H9 (cell line): ENCODE measurements at regions not wholly inside any gene's neighbourhood (a gene's known extent, or its start where the extent isn't known, plus 50 kb on each side); places are given as distances from the start of the nearest gene placed in this dataset.

ENCODE experiments used
- DNase-seq: peaks from one replicate; pipeline ENCODE4 v3.0.0-alpha.2; 2017
- H2AFZ ChIP-seq: one replicate; pipeline ENCODE4 v1.6.1; 2013; ENCODE audit warnings: mild to moderate bottlenecking, low read length, control low read depth, moderate library complexity
- H2AK5ac ChIP-seq: 2 replicates; pipeline ENCODE4 v1.6.1; 2013; ENCODE audit warnings: low read length, control low read depth, mixed read lengths; ENCODE audit not compliant: insufficient read length
- H2BK120ac ChIP-seq: one replicate; pipeline ENCODE4 v1.6.1; 2013; ENCODE audit warnings: low read depth, mild to moderate bottlenecking, low read length, control low read depth, inconsistent platforms; ENCODE audit not compliant: poor library complexity, severe bottlenecking
- H2BK12ac ChIP-seq: 2 replicates; pipeline ENCODE4 v1.6.1; 2013; ENCODE audit warnings: low read length, control low read depth, mixed read lengths, low read depth; ENCODE audit not compliant: insufficient read length
- H2BK15ac ChIP-seq: 2 replicates; pipeline ENCODE4 v1.6.1; 2013; ENCODE audit warnings: low read depth, low read length, control low read depth
- H2BK20ac ChIP-seq: one replicate; pipeline ENCODE4 v1.6.1; 2013; ENCODE audit warnings: low read depth, mild to moderate bottlenecking, low read length, control low read depth, inconsistent platforms; ENCODE audit not compliant: poor library complexity, severe bottlenecking
- H2BK5ac ChIP-seq: 2 replicates; pipeline ENCODE4 v1.6.1; 2013; ENCODE audit warnings: low read length, control low read depth, mixed read lengths; ENCODE audit not compliant: insufficient read length
- H3K14ac ChIP-seq: 2 replicates; pipeline ENCODE4 v1.6.1; 2013; ENCODE audit warnings: low read length, control low read depth; ENCODE audit not compliant: insufficient read depth
- H3K18ac ChIP-seq: 2 replicates; pipeline ENCODE4 v1.6.1; 2013; ENCODE audit warnings: low read depth, mild to moderate bottlenecking, mixed read lengths, low read length, control low read depth; ENCODE audit not compliant: insufficient read length
- H3K23ac ChIP-seq: 2 replicates; pipeline ENCODE4 v1.6.1; 2013; ENCODE audit warnings: low read length, control low read depth, mixed read lengths, low read depth; ENCODE audit not compliant: insufficient read length
- H3K23me2 ChIP-seq: 2 replicates; pipeline ENCODE4 v1.6.1; 2013; ENCODE audit warnings: low read depth, mild to moderate bottlenecking, mixed read lengths, low read length, control low read depth; ENCODE audit not compliant: insufficient read length, poor library complexity, severe bottlenecking
- H3K27ac ChIP-seq: 2 replicates; pipeline ENCODE4 v1.5.1; 2013; ENCODE audit warnings: low read length, control low read depth, mixed read lengths, low read depth; ENCODE audit not compliant: insufficient read length
- H3K27me3 ChIP-seq: 2 replicates; pipeline ENCODE4 v1.6.1; 2013; ENCODE audit warnings: low read length, control low read depth, inconsistent platforms; ENCODE audit not compliant: insufficient read depth
- H3K4ac ChIP-seq: 2 replicates; pipeline ENCODE4 v1.6.1; 2013; ENCODE audit warnings: low read depth, mild to moderate bottlenecking, control low read depth, inconsistent platforms, low read length, moderate library complexity
- H3K4me1 ChIP-seq: 2 replicates; pipeline ENCODE4 v1.6.1; 2013; ENCODE audit warnings: low read length, control low read depth, inconsistent platforms; ENCODE audit not compliant: insufficient read depth
- H3K4me2 ChIP-seq: 2 replicates; pipeline ENCODE4 v1.6.1; 2013; ENCODE audit warnings: low read length, control low read depth, mixed read lengths; ENCODE audit not compliant: insufficient read length, insufficient read depth
- H3K56ac ChIP-seq: 2 replicates; pipeline ENCODE4 v1.6.1; 2013; ENCODE audit warnings: low read depth, mild to moderate bottlenecking, mixed read lengths, low read length, control low read depth; ENCODE audit not compliant: insufficient read length
- H3K79me1 ChIP-seq: 2 replicates; pipeline ENCODE4 v1.6.1; 2013; ENCODE audit warnings: low read depth, mild to moderate bottlenecking, moderate library complexity, low read length, control low read depth, inconsistent platforms; ENCODE audit not compliant: insufficient read depth, poor library complexity, severe bottlenecking
- H3K79me2 ChIP-seq: 2 replicates; pipeline ENCODE4 v1.6.1; 2013; ENCODE audit warnings: low read length, control low read depth, inconsistent platforms; ENCODE audit not compliant: insufficient read depth
- H3K9ac ChIP-seq: 2 replicates; pipeline ENCODE4 v1.6.1; 2013; ENCODE audit warnings: low read length, control low read depth, mixed read lengths; ENCODE audit not compliant: insufficient read length; ENCODE audit errors: extremely low read depth
- H3K9me3 ChIP-seq: one replicate; pipeline ENCODE4 v1.6.1; 2013; ENCODE audit warnings: low read depth, low read length, inconsistent platforms; ENCODE audit not compliant: control insufficient read depth
- H3T11ph ChIP-seq: one replicate; pipeline ENCODE4 v1.6.1; 2013; ENCODE audit warnings: mild to moderate bottlenecking, low read length, control low read depth, inconsistent platforms
- H4K20me1 ChIP-seq: one replicate; pipeline ENCODE4 v1.6.1; 2013; ENCODE audit not compliant: control insufficient read depth, insufficient read length, insufficient read depth
- H4K5ac ChIP-seq: 2 replicates; pipeline ENCODE4 v1.6.1; 2013; ENCODE audit warnings: low read depth, mild to moderate bottlenecking, mixed read lengths, low read length, control low read depth; ENCODE audit not compliant: insufficient read length
- H4K8ac ChIP-seq: replicated peaks from 2 replicates; pipeline ENCODE4 v1.6.1; 2013; ENCODE audit warnings: low read length, control low read depth, mixed read lengths, low read depth; ENCODE audit not compliant: insufficient read length
- H4K91ac ChIP-seq: 2 replicates; pipeline ENCODE4 v1.6.1; 2013; ENCODE audit warnings: low read depth, mild to moderate bottlenecking, moderate library complexity, mixed read lengths, low read length, control low read depth; ENCODE audit not compliant: insufficient read length
- H3K27ac Mint-ChIP-seq, 3 experiments: 2 replicates in 2 of 3; 3 replicates in 1 of 3; pipeline ENCODE4 v1.8.0; 2020 to 2021; ENCODE audit warnings: mixed read lengths in 3 of 3, mild to moderate bottlenecking in 1 of 3, moderate library complexity in 1 of 3
- H3K27me3 Mint-ChIP-seq: 2 replicates; pipeline ENCODE4 v1.8.0; 2021; ENCODE audit warnings: low read depth, mild to moderate bottlenecking, moderate library complexity, mixed read lengths
- H3K36me3 Mint-ChIP-seq, 3 experiments: 2 replicates in 2 of 3; 3 replicates in 1 of 3; pipeline ENCODE4 v1.8.0; 2020 to 2021; ENCODE audit warnings: low read depth in 3 of 3, mixed read lengths in 3 of 3; ENCODE audit not compliant: insufficient read depth in 1 of 3
- H3K4me1 Mint-ChIP-seq, 2 experiments: 2 replicates each; pipeline ENCODE4 v1.8.0; 2020; ENCODE audit warnings: mixed read lengths in 2 of 2
- H3K4me3 Mint-ChIP-seq, 2 experiments: 2 replicates in 1 of 2; 3 replicates in 1 of 2; pipeline ENCODE4 v1.8.0; 2020 to 2021; ENCODE audit warnings: mild to moderate bottlenecking in 2 of 2, mixed read lengths in 2 of 2, moderate library complexity in 1 of 2
- H3K9me3 Mint-ChIP-seq, 2 experiments: 2 replicates in 1 of 2; 3 replicates in 1 of 2; pipeline ENCODE4 v1.8.0; 2020; ENCODE audit warnings: mild to moderate bottlenecking in 2 of 2, mixed read lengths in 2 of 2, moderate library complexity in 1 of 2
- WGBS: extraction: QIAGEN DNeasy Blood & Tissue Kit; methylation state at CpG from one replicate; pipeline ENCODE4 v1.1.7; 2013; ENCODE audit warnings: missing lambda C conversion rate, low lambda C conversion rate, mixed read lengths; ENCODE audit not compliant: insufficient read length; ENCODE audit errors: extremely low coverage; 5-methylcytosine and 5-hydroxymethylcytosine counted together
- TF ChIP-seq, protein P1 (sequence below): fragments of 200-600 bp; sonication (generic); conservative IDR thresholded peaks from 3 replicates; pipeline ENCODE4 v1.8.0; 2021; ENCODE audit warnings: antibody characterized with exemption, mild to moderate bottlenecking

DNA sequence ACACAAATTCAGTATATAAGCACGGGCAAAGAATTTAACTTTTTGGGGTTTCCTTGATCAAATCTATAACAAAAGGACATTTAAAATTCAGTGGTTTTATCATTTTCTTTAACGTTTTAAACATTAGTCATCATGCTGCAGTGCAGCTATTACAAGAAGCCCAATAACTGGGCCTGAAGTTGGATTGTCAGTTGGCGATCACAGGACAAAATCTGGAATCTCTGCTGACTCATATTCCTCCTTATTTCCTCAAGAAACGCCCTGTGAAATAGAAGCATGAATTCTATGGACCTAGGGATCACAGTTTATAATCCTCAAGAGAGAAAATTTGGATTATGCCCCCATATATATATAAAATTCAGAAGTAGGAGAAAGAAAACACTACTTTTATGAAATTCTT lies 971.6 kb upstream of the MIR17HG start:
- WGBS: no CpG with 5 or more reads among the region's 4 CpGs
- H4K20me1 ChIP-seq: no peaks in the 10 kb centered on the region
- H3K4me3 Mint-ChIP-seq: no peak overlapping the region
- H2BK20ac ChIP-seq: no peak overlapping the region
- no peak overlapping the region for H2AK5ac ChIP-seq
- H4K5ac ChIP-seq: no peak overlapping the region
- H3K36me3 Mint-ChIP-seq: no peaks in the 10 kb centered on the region
- H3K27me3 Mint-ChIP-seq: no peaks in the 10 kb centered on the region; the same call in 1 of the 2 replicates
- no peaks in the 10 kb centered on the region for H3K79me1 ChIP-seq
- H3K27me3 ChIP-seq: no peaks in the 10 kb centered on the region
- H3K9me3 Mint-ChIP-seq: no peaks in the 10 kb centered on the region
- no peak overlapping the region for H3K23ac ChIP-seq
- no peak overlapping the region for H4K8ac ChIP-seq
- H2BK15ac ChIP-seq: no peak overlapping the region
- no peak overlapping the region for H3K9ac ChIP-seq
- H3K9me3 ChIP-seq: no peaks in the 10 kb centered on the region
- H3K27ac Mint-ChIP-seq: no peak overlapping the region
- H3K4me1 Mint-ChIP-seq: no peaks in the 10 kb centered on the region
- H3T11ph ChIP-seq: no peak overlapping the region
- no peaks in the 10 kb centered on the region for H3K4me1 ChIP-seq
- H3K14ac ChIP-seq: no peak overlapping the region
- H2BK5ac ChIP-seq: no peak overlapping the region
- H3K56ac ChIP-seq: no peak overlapping the region
- H3K79me2 ChIP-seq: no peaks in the 10 kb centered on the region
- TF ChIP-seq, protein P1, sequence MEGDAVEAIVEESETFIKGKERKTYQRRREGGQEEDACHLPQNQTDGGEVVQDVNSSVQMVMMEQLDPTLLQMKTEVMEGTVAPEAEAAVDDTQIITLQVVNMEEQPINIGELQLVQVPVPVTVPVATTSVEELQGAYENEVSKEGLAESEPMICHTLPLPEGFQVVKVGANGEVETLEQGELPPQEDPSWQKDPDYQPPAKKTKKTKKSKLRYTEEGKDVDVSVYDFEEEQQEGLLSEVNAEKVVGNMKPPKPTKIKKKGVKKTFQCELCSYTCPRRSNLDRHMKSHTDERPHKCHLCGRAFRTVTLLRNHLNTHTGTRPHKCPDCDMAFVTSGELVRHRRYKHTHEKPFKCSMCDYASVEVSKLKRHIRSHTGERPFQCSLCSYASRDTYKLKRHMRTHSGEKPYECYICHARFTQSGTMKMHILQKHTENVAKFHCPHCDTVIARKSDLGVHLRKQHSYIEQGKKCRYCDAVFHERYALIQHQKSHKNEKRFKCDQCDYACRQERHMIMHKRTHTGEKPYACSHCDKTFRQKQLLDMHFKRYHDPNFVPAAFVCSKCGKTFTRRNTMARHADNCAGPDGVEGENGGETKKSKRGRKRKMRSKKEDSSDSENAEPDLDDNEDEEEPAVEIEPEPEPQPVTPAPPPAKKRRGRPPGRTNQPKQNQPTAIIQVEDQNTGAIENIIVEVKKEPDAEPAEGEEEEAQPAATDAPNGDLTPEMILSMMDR: no peak
- H3K18ac ChIP-seq: no peak overlapping the region
- no peak overlapping the region for H4K91ac ChIP-seq
- H3K4ac ChIP-seq: no peak overlapping the region
- no peak for DNase-seq
- H3K4me2 ChIP-seq: no peak overlapping the region
- H2AFZ ChIP-seq: no peak overlapping the region
- no peak overlapping the region for H3K27ac ChIP-seq
- no peaks in the 10 kb centered on the region for H3K23me2 ChIP-seq
- H2BK12ac ChIP-seq: no peak overlapping the region
- H2BK120ac ChIP-seq: no peak overlapping the region
